IMR-90 (cell line): ENCODE measurements at regions not wholly inside any gene's neighbourhood (a gene's known extent, or its start where the extent isn't known, plus 50 kb on each side); places are given as distances from the start of the nearest gene placed in this dataset.
A peak's percentile ranks its signal among the peaks of the same experiment; 100 is the strongest.

Source experiments
- ATAC-seq: fragments of 200-7000 bp; cut with Tn5 transposase; 2 replicates; pipeline ENCODE4 v1.9.1; 2020; ENCODE audit warnings: low read depth, mild to moderate bottlenecking, moderate library complexity
- BruUV-seq: library from RNA; stranded (reverse); fragments of 400-500 nt; replicated peaks from 2 replicates; lab custom pipeline; 2021; lab: Mats Ljungman, UMichigan
- CTCF ChIA-PET: fragments of 300-600 bp; formaldehyde crosslinking; extraction: SDS; loops from one replicate; lab custom pipeline; 2021; ENCODE audit warnings: antibody characterized with exemption; lab: Yijun Ruan, JAX
- POLR2A ChIA-PET: fragments of 300-600 bp; sonication (Branson Sonifier 250); formaldehyde crosslinking; loops from one replicate; lab custom pipeline; 2022; ENCODE audit warnings: antibody characterized with exemption; ENCODE audit not compliant: unreplicated experiment; lab: Charles Lee
- DNase-seq: peaks from one replicate; pipeline ENCODE4 v3.0.0; 2013
- H2AFZ ChIP-seq: replicated peaks from 2 replicates; pipeline ENCODE3; 2013; ENCODE audit warnings: low read length, mild to moderate bottlenecking; ENCODE audit not compliant: poor library complexity
- H2AK5ac ChIP-seq: 2 replicates; pipeline ENCODE4 v1.6.1; 2013; ENCODE audit warnings: low read depth, low read length, inconsistent platforms
- H2AK9ac ChIP-seq: replicated peaks from 2 replicates; pipeline ENCODE3; 2013; ENCODE audit warnings: mild to moderate bottlenecking, low read depth, low read length, moderate library complexity; ENCODE audit not compliant: poor library complexity
- H2BK120ac ChIP-seq: 2 replicates; pipeline ENCODE4 v1.6.1; 2013; ENCODE audit warnings: low read depth, low read length, inconsistent platforms
- H2BK15ac ChIP-seq: 3 replicates; pipeline ENCODE4 v1.6.1; 2013; ENCODE audit warnings: low read depth, low read length, inconsistent platforms
- H2BK20ac ChIP-seq: 2 replicates; pipeline ENCODE4 v1.6.1; 2013; ENCODE audit warnings: low read depth, mild to moderate bottlenecking, inconsistent platforms, low read length, moderate library complexity
- H2BK5ac ChIP-seq: 2 replicates; pipeline ENCODE4 v1.6.1; 2013; ENCODE audit warnings: mild to moderate bottlenecking, low read depth, low read length, inconsistent platforms; ENCODE audit not compliant: poor library complexity, severe bottlenecking
- H3K14ac ChIP-seq: replicated peaks from 2 replicates; pipeline ENCODE4 v1.6.1; 2013; ENCODE audit warnings: low read depth, low read length, inconsistent platforms
- H3K18ac ChIP-seq: 2 replicates; pipeline ENCODE4 v1.6.1; 2013; ENCODE audit warnings: low read depth, low read length, control low read depth
- H3K23ac ChIP-seq: 2 replicates; pipeline ENCODE4 v1.6.1; 2013; ENCODE audit warnings: low read depth, low read length, inconsistent platforms
- H3K27ac ChIP-seq: 2 replicates; pipeline ENCODE4 v1.5.1; 2013; ENCODE audit warnings: mild to moderate bottlenecking, control low read depth, low read length; ENCODE audit not compliant: insufficient read depth
- H3K27me3 ChIP-seq: 2 replicates; pipeline ENCODE4 v1.6.1; 2013; ENCODE audit warnings: low read length; ENCODE audit not compliant: control insufficient read depth, insufficient read depth
- H3K36me3 ChIP-seq: 2 replicates; pipeline ENCODE4 v1.6.1; 2013; ENCODE audit warnings: low read length, mixed read lengths; ENCODE audit not compliant: control insufficient read depth, insufficient read depth
- H3K4ac ChIP-seq: 2 replicates; pipeline ENCODE4 v1.6.1; 2013; ENCODE audit warnings: low read depth, low read length, inconsistent platforms
- H3K4me1 ChIP-seq: 2 replicates; pipeline ENCODE4 v1.6.1; 2013; ENCODE audit warnings: low read length, mixed read lengths; ENCODE audit not compliant: control insufficient read depth, insufficient read depth
- H3K4me2 ChIP-seq: 2 replicates; pipeline ENCODE4 v1.6.1; 2013; ENCODE audit warnings: low read depth, mild to moderate bottlenecking, control low read depth, low read length, moderate library complexity
- H3K4me3 ChIP-seq: 2 replicates; pipeline ENCODE4 v1.5.1; 2013; ENCODE audit warnings: low read depth, mild to moderate bottlenecking, control low read depth, low read length, moderate library complexity; ENCODE audit not compliant: insufficient read depth
- H3K56ac ChIP-seq: 2 replicates; pipeline ENCODE4 v1.6.1; 2013; ENCODE audit warnings: low read length, inconsistent platforms; ENCODE audit not compliant: insufficient read depth; ENCODE audit errors: extremely low read depth
- H3K79me1 ChIP-seq, 2 experiments: 2 replicates each; pipeline ENCODE4 v1.6.1; 2013; ENCODE audit warnings: low read length in 2 of 2, inconsistent platforms in 1 of 2, low read depth in 1 of 2
- H3K9ac ChIP-seq: 2 replicates; pipeline ENCODE4 v1.6.1; 2013; ENCODE audit warnings: low read depth, low read length, control low read depth
- H3K9me1 ChIP-seq: 2 replicates; pipeline ENCODE4 v1.6.1; 2013; ENCODE audit warnings: low read length, inconsistent platforms; ENCODE audit not compliant: insufficient read depth
- H3K9me3 ChIP-seq: 2 replicates; pipeline ENCODE4 v1.6.1; 2013; ENCODE audit warnings: low read length; ENCODE audit not compliant: control insufficient read depth, insufficient read depth
- H4K20me1 ChIP-seq: 2 replicates; pipeline ENCODE4 v1.6.1; 2013; ENCODE audit warnings: low read length, inconsistent platforms; ENCODE audit not compliant: insufficient read depth
- H4K5ac ChIP-seq: 2 replicates; pipeline ENCODE4 v1.6.1; 2013; ENCODE audit warnings: mild to moderate bottlenecking, low read depth, low read length, control low read depth
- H4K8ac ChIP-seq, 2 experiments: 2 replicates each; pipeline ENCODE4 v1.6.1; 2013; ENCODE audit warnings: low read depth in 2 of 2, low read length in 2 of 2, control low read depth in 1 of 2, inconsistent platforms in 1 of 2
- H4K91ac ChIP-seq: 2 replicates; pipeline ENCODE4 v1.6.1; 2013; ENCODE audit warnings: low read depth, low read length, inconsistent platforms; ENCODE audit not compliant: insufficient read depth
- BHLHE40 ChIP-seq: fragments of 150-350 bp; IDR thresholded peaks from 2 replicates; pipeline ENCODE4 v1.6.1; 2016; ENCODE audit warnings: mild to moderate bottlenecking, low read depth, low read length
- CHD1 ChIP-seq: IDR thresholded peaks from 2 replicates; pipeline ENCODE4 v1.6.1; 2012; ENCODE audit warnings: low read depth, low read length, improper control_type of control experiment
- FOS ChIP-seq: fragments of 150-350 bp; IDR thresholded peaks from 2 replicates; pipeline ENCODE4 v1.6.1; 2016; ENCODE audit warnings: low read depth, low read length
- MAFK ChIP-seq: IDR thresholded peaks from 2 replicates; pipeline ENCODE4 v1.6.1; 2012; ENCODE audit warnings: low read depth, low read length, improper control_type of control experiment
- MAZ ChIP-seq: IDR thresholded peaks from 2 replicates; pipeline ENCODE4 v1.6.1; 2012; ENCODE audit warnings: low read depth, mild to moderate bottlenecking, low read length, improper control_type of control experiment, moderate library complexity, borderline replicate concordance
- POLR2A ChIP-seq: IDR thresholded peaks from 2 replicates; pipeline ENCODE4 v1.6.1; 2012; ENCODE audit warnings: mild to moderate bottlenecking, low read depth, low read length
- RFX5 ChIP-seq: IDR thresholded peaks from 2 replicates; pipeline ENCODE4 v1.8.0; 2012; ENCODE audit warnings: low read depth, mild to moderate bottlenecking, low read length, moderate library complexity
- WGBS, 2 experiments: methylation state at CpG; one replicate each; pipeline versions ENCODE4 v1.1.5 to v1.1.7; 2013; ENCODE audit warnings: missing lambda C conversion rate in 2 of 2; ENCODE audit not compliant: insufficient read length in 1 of 2; ENCODE audit errors: extremely low coverage in 2 of 2; 5-methylcytosine and 5-hydroxymethylcytosine counted together
- dilution Hi-C: fragments of 300-500 bp; cut with HindIII; formaldehyde crosslinking; loops from one replicate; pipeline ENCODE4 v1.14.3; 2018; ENCODE audit warnings: low sequenced_read_pairs; ENCODE audit not compliant: unreplicated experiment
- in situ Hi-C: fragments of 300-500 bp; cut with MboI; formaldehyde crosslinking; loops from 3 replicates; pipeline ENCODE4 v1.14.3; 2019; ENCODE audit warnings: low sequenced_read_pairs, inconsistent platforms, mixed read lengths
- intact Hi-C: fragments of 100-400 bp; cut with micrococcal nuclease; formaldehyde crosslinking; loops from 2 replicates; pipeline ENCODE4 v1.10.0; 2022
- TF ChIP-seq, protein P1 (sequence below): conservative IDR thresholded peaks from 2 replicates; pipeline ENCODE4 v1.5.1; 2012; ENCODE audit warnings: mild to moderate bottlenecking, low read depth, low read length, improper control_type of control experiment
- TF ChIP-seq, protein P2 (sequence below): fragments of 150-350 bp; IDR thresholded peaks from 2 replicates; pipeline ENCODE4 v1.6.1; 2016; ENCODE audit warnings: low read depth, mild to moderate bottlenecking, low read length, moderate library complexity, borderline replicate concordance

DNA sequence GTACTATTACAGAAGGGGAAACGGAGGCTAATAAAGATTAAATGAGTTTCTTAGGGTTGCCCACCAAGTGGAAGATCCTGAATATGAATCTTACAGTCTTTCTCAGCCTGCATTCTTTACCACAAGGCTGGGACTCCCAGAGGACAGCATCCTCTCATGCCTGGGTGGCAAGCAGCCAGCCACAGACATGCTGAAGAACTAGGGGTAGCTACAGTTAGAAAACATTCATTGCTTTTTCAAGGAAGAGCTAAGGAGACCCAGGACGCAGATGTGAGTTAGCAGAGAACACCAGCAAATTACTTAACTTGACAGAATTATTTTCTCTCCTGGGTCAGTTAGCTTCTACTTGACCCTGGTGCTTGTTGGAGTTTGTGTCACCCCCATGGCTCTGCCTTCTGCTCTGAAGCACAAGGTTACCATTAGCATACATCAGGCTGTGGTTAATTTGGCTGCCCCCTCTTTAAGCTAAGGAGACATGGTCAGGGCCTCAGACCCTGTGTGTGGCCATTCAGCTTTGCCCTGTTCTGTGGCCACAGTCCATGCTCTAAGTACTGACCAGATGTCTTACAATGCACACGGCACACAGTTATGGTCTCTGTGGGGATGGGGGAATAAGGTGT is 132.3 kb upstream of the TNP1 start:
- Histone ChIP-seq H3K27ac (peak overlapping the region; percentile 5; the same call in 1 of the 2 replicates), H3K23ac (no peak overlapping the region), H2AK9ac (no peak overlapping the region), H3K36me3 (no peaks in the 10 kb centered on the region), H3K18ac (peak overlapping the region; percentile 45; the same call in 1 of the 2 replicates), H3K4me3 (no peak overlapping the region), H2BK20ac (peak overlapping the region; percentile 47; the same call in 1 of the 2 replicates), H2BK5ac (no peak overlapping the region), H3K4ac (0 out of 2 replicates have a peak overlapping the region, but pooled peaks have one; percentile 34), H3K9ac (no peak overlapping the region; the same call in 1 of the 2 replicates), H2BK15ac (peak overlapping the region; percentile 45; the same call in 1 of the 3 replicates), H4K5ac (peak overlapping the region; percentile 44; the same call in 1 of the 2 replicates), H3K9me3 (no peaks in the 10 kb centered on the region; the same call in 1 of the 2 replicates), H2AFZ (peak overlapping the region; percentile 27), H3K27me3 (peaks cover 3% of the 10 kb centered on the region; the same call in 1 of the 2 replicates), H3K4me2 (no peak overlapping the region), H3K14ac (0 out of 2 replicates have a peak overlapping the region, but pooled peaks have one; percentile 40), H2AK5ac (peak overlapping the region; percentile 26), H3K4me1 (peaks cover 9% of the 10 kb centered on the region), H2BK120ac (peak overlapping the region; percentile 76), H3K56ac (no peak overlapping the region), H4K20me1 (no peaks in the 10 kb centered on the region), H3K9me1 (no peaks in the 10 kb centered on the region; the same call in 1 of the 2 replicates), H3K79me1 (no peaks in the 10 kb centered on the region), H4K91ac (0 out of 2 replicates have a peak overlapping the region, but pooled peaks have one; percentile 28), H4K8ac (peak overlapping the region in 1 of 2 experiments; percentile 42; a peak in 1 of 4 replicates)
- in situ Hi-C loops, result no loop called here
- ATAC-seq (peak; percentile 67), DNase-seq (no peak)
- no TSS peak for BruUV-seq
- intact Hi-C loops, result loop anchor here (5.0 kb wide), 1 partner anchor 295 kb away; the partner anchor contains the start of gene IGFBP5
- no peak for TF ChIP-seq BHLHE40
- no peak for TF ChIP-seq FOS
- TF ChIP-seq MAZ, result no peak
- TF ChIP-seq CHD1, result no peak
- TF ChIP-seq, protein P1, sequence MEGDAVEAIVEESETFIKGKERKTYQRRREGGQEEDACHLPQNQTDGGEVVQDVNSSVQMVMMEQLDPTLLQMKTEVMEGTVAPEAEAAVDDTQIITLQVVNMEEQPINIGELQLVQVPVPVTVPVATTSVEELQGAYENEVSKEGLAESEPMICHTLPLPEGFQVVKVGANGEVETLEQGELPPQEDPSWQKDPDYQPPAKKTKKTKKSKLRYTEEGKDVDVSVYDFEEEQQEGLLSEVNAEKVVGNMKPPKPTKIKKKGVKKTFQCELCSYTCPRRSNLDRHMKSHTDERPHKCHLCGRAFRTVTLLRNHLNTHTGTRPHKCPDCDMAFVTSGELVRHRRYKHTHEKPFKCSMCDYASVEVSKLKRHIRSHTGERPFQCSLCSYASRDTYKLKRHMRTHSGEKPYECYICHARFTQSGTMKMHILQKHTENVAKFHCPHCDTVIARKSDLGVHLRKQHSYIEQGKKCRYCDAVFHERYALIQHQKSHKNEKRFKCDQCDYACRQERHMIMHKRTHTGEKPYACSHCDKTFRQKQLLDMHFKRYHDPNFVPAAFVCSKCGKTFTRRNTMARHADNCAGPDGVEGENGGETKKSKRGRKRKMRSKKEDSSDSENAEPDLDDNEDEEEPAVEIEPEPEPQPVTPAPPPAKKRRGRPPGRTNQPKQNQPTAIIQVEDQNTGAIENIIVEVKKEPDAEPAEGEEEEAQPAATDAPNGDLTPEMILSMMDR, result no peak
- no peak for TF ChIP-seq RFX5
- TF ChIP-seq, protein P2, sequence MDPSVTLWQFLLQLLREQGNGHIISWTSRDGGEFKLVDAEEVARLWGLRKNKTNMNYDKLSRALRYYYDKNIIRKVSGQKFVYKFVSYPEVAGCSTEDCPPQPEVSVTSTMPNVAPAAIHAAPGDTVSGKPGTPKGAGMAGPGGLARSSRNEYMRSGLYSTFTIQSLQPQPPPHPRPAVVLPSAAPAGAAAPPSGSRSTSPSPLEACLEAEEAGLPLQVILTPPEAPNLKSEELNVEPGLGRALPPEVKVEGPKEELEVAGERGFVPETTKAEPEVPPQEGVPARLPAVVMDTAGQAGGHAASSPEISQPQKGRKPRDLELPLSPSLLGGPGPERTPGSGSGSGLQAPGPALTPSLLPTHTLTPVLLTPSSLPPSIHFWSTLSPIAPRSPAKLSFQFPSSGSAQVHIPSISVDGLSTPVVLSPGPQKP, result no peak
- TF ChIP-seq MAFK, result no peak
- TF ChIP-seq POLR2A, result no peak
- no CpG with 5 or more reads among the region's 3 CpGs for WGBS, 2 experiments
- POLR2A ChIA-PET, result no interaction called here
- dilution Hi-C loops, result no loop called here
- CTCF ChIA-PET, result interaction anchor here (0.9 kb wide), 1 partner anchor 294 kb away, joined by 3 read pairs; no protein-coding TSS in a partner anchor
